Endothelial cell of umbilical vein (primary cell): ENCODE measurements at regions not wholly inside any gene's neighbourhood (a gene's known extent, or its start where the extent isn't known, plus 50 kb on each side); places are given as distances from the start of the nearest gene placed in this dataset.

Source experiments
- BruUV-seq: library from RNA; stranded (reverse); fragments of 400-500 nt; replicated peaks from 2 replicates; lab custom pipeline; 2021; lab: Mats Ljungman, UMichigan
- CTCF ChIA-PET: fragments of 300-600, 350-600 bp; sonication (Branson Sonifier 250); formaldehyde crosslinking; loops from one replicate; lab custom pipeline; 2021; ENCODE audit warnings: antibody characterized with exemption, inconsistent platforms; lab: Charles Lee
- POLR2A ChIA-PET: fragments of 300-600, 350-600 bp; sonication (Branson Sonifier 250); formaldehyde crosslinking; loops from one replicate; lab custom pipeline; 2021; ENCODE audit warnings: antibody characterized with exemption, inconsistent platforms; lab: Charles Lee
- DNase-seq: peaks from one replicate; pipeline ENCODE4 v3.0.0-alpha.2; 2011; ENCODE audit warnings: low read depth, low spot score
- FAIRE-seq: peaks from 2 replicates; lab custom pipeline; 2011; peaks lifted over from hg19 to GRCh38; lab: Jason Lieb, UNC
- H2AFZ ChIP-seq: 2 replicates; pipeline ENCODE4 v1.6.0; 2012; ENCODE audit warnings: low read depth, low read length, control low read depth, inconsistent platforms
- H3K27ac ChIP-seq: 2 replicates; pipeline ENCODE4 v1.5.1; 2011; ENCODE audit warnings: low read depth, mild to moderate bottlenecking, control low read depth, low read length, moderate library complexity; ENCODE audit not compliant: insufficient read depth
- H3K27me3 ChIP-seq, 2 experiments: 2 replicates each; pipeline versions ENCODE4 v1.6.0 to v1.6.1; 2011; ENCODE audit warnings: low read length in 2 of 2, mixed read lengths in 1 of 2; ENCODE audit not compliant: control insufficient read depth in 2 of 2, insufficient read depth in 2 of 2
- H3K36me3 ChIP-seq, 2 experiments: 2 replicates in 1 of 2; 3 replicates in 1 of 2; pipeline ENCODE4 v1.5.1; 2011; ENCODE audit warnings: low read length in 2 of 2, mild to moderate bottlenecking in 1 of 2, moderate library complexity in 1 of 2; ENCODE audit not compliant: control insufficient read depth in 2 of 2, insufficient read depth in 2 of 2; ENCODE audit errors: extremely low read depth in 1 of 2
- H3K4me1 ChIP-seq: 3 replicates; pipeline ENCODE4 v1.5.1; 2011; ENCODE audit warnings: mild to moderate bottlenecking, low read length; ENCODE audit not compliant: control insufficient read depth, insufficient read depth; ENCODE audit errors: extremely low read depth
- H3K4me2 ChIP-seq: 2 replicates; pipeline ENCODE4 v1.6.1; 2011; ENCODE audit warnings: low read length, control low read depth, mixed read lengths; ENCODE audit not compliant: insufficient read depth
- H3K4me3 ChIP-seq, 3 experiments: fragments of 200-600 bp in 1 of 3; sonication (generic), shearing (Covaris generic) in 1 of 3; replicated peaks in 1 of 3; 2 replicates each; pipeline ENCODE4 v1.5.1; 2011 to 2016; ENCODE audit warnings: control low read depth in 3 of 3, low read length in 3 of 3, mild to moderate bottlenecking in 2 of 3, inconsistent platforms in 1 of 3, low read depth in 1 of 3, moderate library complexity in 1 of 3; ENCODE audit not compliant: insufficient read depth in 1 of 3
- H3K79me2 ChIP-seq: 2 replicates; pipeline ENCODE4 v1.6.0; 2012; ENCODE audit warnings: low read length, inconsistent platforms; ENCODE audit not compliant: control insufficient read depth, insufficient read depth
- H3K9ac ChIP-seq: replicated peaks from 2 replicates; pipeline ENCODE3; 2011; ENCODE audit warnings: low read length, control low read depth; ENCODE audit not compliant: insufficient read depth; ENCODE audit errors: extremely low read depth
- H3K9me1 ChIP-seq: replicated peaks from 3 replicates; pipeline ENCODE4 v1.6.0; 2011; ENCODE audit warnings: mild to moderate bottlenecking, low read length; ENCODE audit not compliant: control insufficient read depth, insufficient read depth; ENCODE audit errors: extremely low read depth
- H3K9me3 ChIP-seq: replicated peaks from 2 replicates; pipeline ENCODE4 v1.5.1; 2012; ENCODE audit warnings: low read length, inconsistent platforms; ENCODE audit not compliant: control insufficient read depth, insufficient read depth
- H4K20me1 ChIP-seq: replicated peaks from 2 replicates; pipeline ENCODE3; 2011; ENCODE audit warnings: mild to moderate bottlenecking, low read length; ENCODE audit not compliant: control insufficient read depth, insufficient read depth; ENCODE audit errors: extremely low read depth
- GATA2 ChIP-seq: IDR thresholded peaks from 2 replicates; pipeline ENCODE4 v1.7.0; 2011; ENCODE audit warnings: low read depth, mild to moderate bottlenecking, moderate library complexity, mixed read lengths, low read length; ENCODE audit not compliant: insufficient read length, insufficient read depth
- JUN ChIP-seq: IDR thresholded peaks from 2 replicates; pipeline ENCODE4 v1.6.1; 2011; ENCODE audit warnings: borderline replicate concordance, low read depth; ENCODE audit not compliant: insufficient read length, insufficient read depth
- MYC ChIP-seq: IDR thresholded peaks from one replicate; pipeline ENCODE4 v1.6.1; 2011; ENCODE audit warnings: mild to moderate bottlenecking, low read depth, low read length
- POLR2A ChIP-seq: IDR thresholded peaks from 2 replicates; pipeline ENCODE4 v1.6.1; 2012; ENCODE audit warnings: low read depth, mild to moderate bottlenecking, control low read depth, low read length
- POLR2AphosphoS5 ChIP-seq: IDR thresholded peaks from 2 replicates; pipeline ENCODE4 v1.6.1; 2012; ENCODE audit warnings: low read depth, mild to moderate bottlenecking, control low read depth, low read length, moderate library complexity; ENCODE audit not compliant: insufficient read depth
- dilution Hi-C: fragments of 300-500 bp; cut with MboI; formaldehyde crosslinking; loops from one replicate; pipeline ENCODE4 v1.15.0; 2019; ENCODE audit warnings: low sequenced_read_pairs; ENCODE audit not compliant: extremely low pct_ligation_motif_present
- intact Hi-C: fragments of 100-400 bp; cut with micrococcal nuclease; formaldehyde crosslinking; loops from one replicate; pipeline ENCODE4 v1.10.0; 2022
- TF ChIP-seq, protein P1 (sequence below): IDR thresholded peaks from 2 replicates; pipeline ENCODE4 v1.6.1; 2011; ENCODE audit not compliant: insufficient read depth, insufficient read length

DNA sequence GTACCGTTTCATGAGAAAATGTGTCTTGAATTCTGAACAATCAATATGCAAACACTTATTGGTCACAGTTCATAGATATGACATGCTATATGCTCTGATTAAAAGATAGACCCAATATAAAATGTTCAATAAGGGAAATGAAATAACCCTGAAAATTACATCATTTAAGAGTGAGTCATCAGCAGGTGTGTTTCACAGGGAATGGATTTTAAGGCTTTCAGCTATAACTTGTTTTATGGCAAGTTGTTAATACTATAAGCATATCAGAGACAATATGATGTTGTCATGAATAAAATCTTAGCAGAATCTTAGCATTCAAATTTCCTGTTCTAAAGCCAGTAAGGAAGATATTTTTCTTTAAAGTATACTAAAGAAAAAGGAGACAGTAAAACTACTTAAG, 483.4 kb upstream of the PCDH9 start:
- CTCF ChIA-PET: no interaction called here
- dilution Hi-C loops (no loop called here), intact Hi-C loops (no loop called here)
- FAIRE-seq (no peak), DNase-seq (no peak)
- no peak overlapping the region for H2AFZ ChIP-seq
- H3K27me3 ChIP-seq: no peaks in the 10 kb centered on the region
- H3K9ac ChIP-seq: no peak overlapping the region
- no TSS peak for BruUV-seq
- H3K4me1 ChIP-seq: no peaks in the 10 kb centered on the region
- H3K36me3 ChIP-seq: no peaks in the 10 kb centered on the region
- TF ChIP-seq GATA2: no peak
- TF ChIP-seq JUN: no peak
- TF ChIP-seq POLR2A: no peak
- TF ChIP-seq POLR2AphosphoS5: no peak
- no peak for TF ChIP-seq MYC
- H3K79me2 ChIP-seq: no peaks in the 10 kb centered on the region
- H3K9me1 ChIP-seq: no peaks in the 10 kb centered on the region
- POLR2A ChIA-PET: no interaction called here
- no peaks in the 10 kb centered on the region for H3K9me3 ChIP-seq
- H3K4me2 ChIP-seq: no peak overlapping the region
- no peak overlapping the region for H3K4me3 ChIP-seq
- no peak overlapping the region for H3K27ac ChIP-seq
- H4K20me1 ChIP-seq: no peaks in the 10 kb centered on the region

DNA sequence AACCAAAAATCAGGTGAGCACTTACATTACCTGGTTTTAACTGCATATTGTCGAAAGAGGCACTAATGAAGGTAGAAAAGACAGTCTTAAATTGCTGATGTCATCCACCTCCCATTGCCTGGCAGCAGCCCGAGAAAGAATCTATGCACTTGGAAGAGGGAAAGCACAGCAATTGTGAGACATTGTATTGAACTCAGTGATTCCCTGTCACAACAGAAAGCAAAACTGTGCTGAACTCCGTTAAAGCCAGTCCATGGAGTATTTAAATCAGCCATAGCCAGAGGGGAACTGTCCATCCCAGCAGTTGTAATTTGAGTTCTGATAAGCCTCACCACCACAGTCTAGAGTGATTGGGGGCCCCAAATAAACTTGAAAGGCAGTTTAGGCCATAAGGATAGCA, 466.6 kb upstream of the PCDH9 start:
- dilution Hi-C loops: no loop called here
- POLR2A ChIA-PET: no interaction called here
- Histone ChIP-seq H3K4me1 (no peaks in the 10 kb centered on the region), H3K9ac (no peak overlapping the region), H3K36me3 (no peaks in the 10 kb centered on the region), H3K27me3 (no peaks in the 10 kb centered on the region), H3K4me2 (no peak overlapping the region), H3K9me3 (no peaks in the 10 kb centered on the region), H3K27ac (no peak overlapping the region), H3K4me3 (no peak overlapping the region), H4K20me1 (no peaks in the 10 kb centered on the region), H3K9me1 (no peaks in the 10 kb centered on the region), H2AFZ (no peak overlapping the region), H3K79me2 (no peaks in the 10 kb centered on the region)
- intact Hi-C loops: no loop called here
- CTCF ChIA-PET: no interaction called here
- FAIRE-seq (no peak), DNase-seq (no peak)
- TF ChIP-seq, protein P1, sequence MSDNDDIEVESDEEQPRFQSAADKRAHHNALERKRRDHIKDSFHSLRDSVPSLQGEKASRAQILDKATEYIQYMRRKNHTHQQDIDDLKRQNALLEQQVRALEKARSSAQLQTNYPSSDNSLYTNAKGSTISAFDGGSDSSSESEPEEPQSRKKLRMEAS: no peak
- TF ChIP-seq JUN (no peak), MYC (no peak), POLR2A (no peak)
- BruUV-seq: no TSS peak
